Endothelial cell of umbilical vein (primary cell): ENCODE measurements at regions not wholly inside any gene's neighbourhood (a gene's known extent, or its start where the extent isn't known, plus 50 kb on each side); places are given as distances from the start of the nearest gene placed in this dataset.

Experiments
- BruUV-seq: library from RNA; stranded (reverse); fragments of 400-500 nt; replicated peaks from 2 replicates; lab custom pipeline; 2021; lab: Mats Ljungman, UMichigan
- CTCF ChIA-PET: fragments of 300-600, 350-600 bp; sonication (Branson Sonifier 250); formaldehyde crosslinking; loops from one replicate; lab custom pipeline; 2021; ENCODE audit warnings: antibody characterized with exemption, inconsistent platforms; lab: Charles Lee
- POLR2A ChIA-PET: fragments of 300-600, 350-600 bp; sonication (Branson Sonifier 250); formaldehyde crosslinking; loops from one replicate; lab custom pipeline; 2021; ENCODE audit warnings: antibody characterized with exemption, inconsistent platforms; lab: Charles Lee
- DNase-seq: peaks from one replicate; pipeline ENCODE4 v3.0.0-alpha.2; 2011; ENCODE audit warnings: low read depth, low spot score
- FAIRE-seq: peaks from 2 replicates; lab custom pipeline; 2011; peaks lifted over from hg19 to GRCh38; lab: Jason Lieb, UNC
- H2AFZ ChIP-seq: 2 replicates; pipeline ENCODE4 v1.6.0; 2012; ENCODE audit warnings: low read depth, low read length, control low read depth, inconsistent platforms
- H3K27ac ChIP-seq: 2 replicates; pipeline ENCODE4 v1.5.1; 2011; ENCODE audit warnings: low read depth, mild to moderate bottlenecking, control low read depth, low read length, moderate library complexity; ENCODE audit not compliant: insufficient read depth
- H3K27me3 ChIP-seq, 2 experiments: 2 replicates each; pipeline versions ENCODE4 v1.6.0 to v1.6.1; 2011; ENCODE audit warnings: low read length in 2 of 2, mixed read lengths in 1 of 2; ENCODE audit not compliant: control insufficient read depth in 2 of 2, insufficient read depth in 2 of 2
- H3K36me3 ChIP-seq, 2 experiments: 2 replicates in 1 of 2; 3 replicates in 1 of 2; pipeline ENCODE4 v1.5.1; 2011; ENCODE audit warnings: low read length in 2 of 2, mild to moderate bottlenecking in 1 of 2, moderate library complexity in 1 of 2; ENCODE audit not compliant: control insufficient read depth in 2 of 2, insufficient read depth in 2 of 2; ENCODE audit errors: extremely low read depth in 1 of 2
- H3K4me1 ChIP-seq: 3 replicates; pipeline ENCODE4 v1.5.1; 2011; ENCODE audit warnings: mild to moderate bottlenecking, low read length; ENCODE audit not compliant: control insufficient read depth, insufficient read depth; ENCODE audit errors: extremely low read depth
- H3K4me2 ChIP-seq: 2 replicates; pipeline ENCODE4 v1.6.1; 2011; ENCODE audit warnings: low read length, control low read depth, mixed read lengths; ENCODE audit not compliant: insufficient read depth
- H3K4me3 ChIP-seq, 3 experiments: fragments of 200-600 bp in 1 of 3; sonication (generic), shearing (Covaris generic) in 1 of 3; replicated peaks in 1 of 3; 2 replicates each; pipeline ENCODE4 v1.5.1; 2011 to 2016; ENCODE audit warnings: control low read depth in 3 of 3, low read length in 3 of 3, mild to moderate bottlenecking in 2 of 3, inconsistent platforms in 1 of 3, low read depth in 1 of 3, moderate library complexity in 1 of 3; ENCODE audit not compliant: insufficient read depth in 1 of 3
- H3K79me2 ChIP-seq: 2 replicates; pipeline ENCODE4 v1.6.0; 2012; ENCODE audit warnings: low read length, inconsistent platforms; ENCODE audit not compliant: control insufficient read depth, insufficient read depth
- H3K9ac ChIP-seq: replicated peaks from 2 replicates; pipeline ENCODE3; 2011; ENCODE audit warnings: low read length, control low read depth; ENCODE audit not compliant: insufficient read depth; ENCODE audit errors: extremely low read depth
- H3K9me1 ChIP-seq: replicated peaks from 3 replicates; pipeline ENCODE4 v1.6.0; 2011; ENCODE audit warnings: mild to moderate bottlenecking, low read length; ENCODE audit not compliant: control insufficient read depth, insufficient read depth; ENCODE audit errors: extremely low read depth
- H3K9me3 ChIP-seq: replicated peaks from 2 replicates; pipeline ENCODE4 v1.5.1; 2012; ENCODE audit warnings: low read length, inconsistent platforms; ENCODE audit not compliant: control insufficient read depth, insufficient read depth
- H4K20me1 ChIP-seq: replicated peaks from 2 replicates; pipeline ENCODE3; 2011; ENCODE audit warnings: mild to moderate bottlenecking, low read length; ENCODE audit not compliant: control insufficient read depth, insufficient read depth; ENCODE audit errors: extremely low read depth
- EZH2 ChIP-seq: IDR thresholded peaks from 2 replicates; pipeline ENCODE4 v1.6.1; 2012; ENCODE audit warnings: borderline replicate concordance, low read depth, mild to moderate bottlenecking, moderate library complexity, low read length, inconsistent platforms; ENCODE audit not compliant: severe bottlenecking
- FOS ChIP-seq: IDR thresholded peaks from 2 replicates; pipeline ENCODE4 v1.6.1; 2011; ENCODE audit warnings: mild to moderate bottlenecking, low read length, moderate library complexity, borderline replicate concordance; ENCODE audit not compliant: insufficient read depth
- GATA2 ChIP-seq: IDR thresholded peaks from 2 replicates; pipeline ENCODE4 v1.7.0; 2011; ENCODE audit warnings: low read depth, mild to moderate bottlenecking, moderate library complexity, mixed read lengths, low read length; ENCODE audit not compliant: insufficient read length, insufficient read depth
- JUN ChIP-seq: IDR thresholded peaks from 2 replicates; pipeline ENCODE4 v1.6.1; 2011; ENCODE audit warnings: borderline replicate concordance, low read depth; ENCODE audit not compliant: insufficient read length, insufficient read depth
- MYC ChIP-seq: IDR thresholded peaks from one replicate; pipeline ENCODE4 v1.6.1; 2011; ENCODE audit warnings: mild to moderate bottlenecking, low read depth, low read length
- POLR2A ChIP-seq: IDR thresholded peaks from 2 replicates; pipeline ENCODE4 v1.6.1; 2012; ENCODE audit warnings: low read depth, mild to moderate bottlenecking, control low read depth, low read length
- POLR2AphosphoS5 ChIP-seq: IDR thresholded peaks from 2 replicates; pipeline ENCODE4 v1.6.1; 2012; ENCODE audit warnings: low read depth, mild to moderate bottlenecking, control low read depth, low read length, moderate library complexity; ENCODE audit not compliant: insufficient read depth
- dilution Hi-C: fragments of 300-500 bp; cut with MboI; formaldehyde crosslinking; loops from one replicate; pipeline ENCODE4 v1.15.0; 2019; ENCODE audit warnings: low sequenced_read_pairs; ENCODE audit not compliant: extremely low pct_ligation_motif_present
- intact Hi-C: fragments of 100-400 bp; cut with micrococcal nuclease; formaldehyde crosslinking; loops from one replicate; pipeline ENCODE4 v1.10.0; 2022
- TF ChIP-seq, protein P1 (sequence below): IDR thresholded peaks from 2 replicates; pipeline ENCODE4 v1.6.1; 2011; ENCODE audit not compliant: insufficient read depth, insufficient read length
- TF ChIP-seq, protein P2 (sequence below), 2 donors: IDR thresholded peaks; 1 replicate in 1 of 2; 2 replicates in 1 of 2; pipeline ENCODE4 v1.5.1; 2011; ENCODE audit warnings: low read length in 2 of 2, mild to moderate bottlenecking in 2 of 2, moderate library complexity in 2 of 2, control low read depth in 1 of 2, inconsistent platforms in 1 of 2, low read depth in 1 of 2; ENCODE audit not compliant: insufficient read depth in 1 of 2; ENCODE audit errors: extremely low read depth in 1 of 2

DNA sequence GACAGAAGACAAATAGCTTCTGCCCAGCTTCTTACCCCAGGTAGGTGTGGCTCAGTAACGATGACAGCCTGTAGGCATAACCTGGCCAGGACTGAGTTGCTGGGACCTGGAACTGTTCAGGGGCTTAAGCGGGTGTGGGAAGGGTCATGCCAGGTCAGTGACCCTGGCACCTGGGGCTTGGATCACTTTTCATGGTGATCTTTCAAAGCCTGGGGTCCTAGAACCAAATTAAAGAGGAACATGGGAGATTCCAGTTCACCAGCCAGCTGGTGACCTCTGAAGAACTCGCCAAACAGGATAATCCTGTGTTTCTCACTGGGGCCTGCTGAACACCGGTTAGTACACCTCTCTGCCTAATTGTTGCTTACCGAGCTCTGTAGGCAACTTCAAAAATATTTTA lies 102.6 kb upstream of the LMNTD1 start:
- Histone ChIP-seq H3K27me3 (no peaks in the 10 kb centered on the region), H3K27ac (no peak overlapping the region), H3K4me2 (no peak overlapping the region), H3K36me3 (no peaks in the 10 kb centered on the region), H3K79me2 (no peaks in the 10 kb centered on the region), H4K20me1 (no peaks in the 10 kb centered on the region), H3K4me1 (peaks cover 9% of the 10 kb centered on the region), H3K9me1 (no peaks in the 10 kb centered on the region), H2AFZ (no peak overlapping the region), H3K9ac (no peak overlapping the region), H3K9me3 (no peaks in the 10 kb centered on the region), H3K4me3 (no peak overlapping the region)
- FAIRE-seq = no peak
- CTCF ChIA-PET = no interaction called here
- BruUV-seq = no TSS peak
- dilution Hi-C loops (no loop called here), intact Hi-C loops (no loop called here)
- no peak for TF ChIP-seq JUN
- TF ChIP-seq FOS = no peak
- TF ChIP-seq POLR2AphosphoS5 = no peak
- TF ChIP-seq, protein P1, sequence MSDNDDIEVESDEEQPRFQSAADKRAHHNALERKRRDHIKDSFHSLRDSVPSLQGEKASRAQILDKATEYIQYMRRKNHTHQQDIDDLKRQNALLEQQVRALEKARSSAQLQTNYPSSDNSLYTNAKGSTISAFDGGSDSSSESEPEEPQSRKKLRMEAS = no peak
- no peak for TF ChIP-seq MYC
- TF ChIP-seq EZH2 = no peak
- TF ChIP-seq, protein P2, sequence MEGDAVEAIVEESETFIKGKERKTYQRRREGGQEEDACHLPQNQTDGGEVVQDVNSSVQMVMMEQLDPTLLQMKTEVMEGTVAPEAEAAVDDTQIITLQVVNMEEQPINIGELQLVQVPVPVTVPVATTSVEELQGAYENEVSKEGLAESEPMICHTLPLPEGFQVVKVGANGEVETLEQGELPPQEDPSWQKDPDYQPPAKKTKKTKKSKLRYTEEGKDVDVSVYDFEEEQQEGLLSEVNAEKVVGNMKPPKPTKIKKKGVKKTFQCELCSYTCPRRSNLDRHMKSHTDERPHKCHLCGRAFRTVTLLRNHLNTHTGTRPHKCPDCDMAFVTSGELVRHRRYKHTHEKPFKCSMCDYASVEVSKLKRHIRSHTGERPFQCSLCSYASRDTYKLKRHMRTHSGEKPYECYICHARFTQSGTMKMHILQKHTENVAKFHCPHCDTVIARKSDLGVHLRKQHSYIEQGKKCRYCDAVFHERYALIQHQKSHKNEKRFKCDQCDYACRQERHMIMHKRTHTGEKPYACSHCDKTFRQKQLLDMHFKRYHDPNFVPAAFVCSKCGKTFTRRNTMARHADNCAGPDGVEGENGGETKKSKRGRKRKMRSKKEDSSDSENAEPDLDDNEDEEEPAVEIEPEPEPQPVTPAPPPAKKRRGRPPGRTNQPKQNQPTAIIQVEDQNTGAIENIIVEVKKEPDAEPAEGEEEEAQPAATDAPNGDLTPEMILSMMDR (IDR thresholded peaks at IDR 0.05; ENCODE audit: extremely low read depth in 1 of 2, insufficient read depth in 1 of 2, low read depth in 1 of 2, low read length in 2 of 2) = no peak
- TF ChIP-seq POLR2A = no peak
- TF ChIP-seq GATA2 = no peak
- no peak for DNase-seq
- POLR2A ChIA-PET = no interaction called here
